Prostate gland (tissue), 2 donors: ENCODE measurements at regions not wholly inside any gene's neighbourhood (a gene's known extent, or its start where the extent isn't known, plus 50 kb on each side); places are given as distances from the start of the nearest gene placed in this dataset.

Experiments
- CTCF ChIP-seq, 4 experiments: fragments of 200-600 bp in 2 of 4; fragments of 450-650 bp in 2 of 4; sonication (generic) in 2 of 4; IDR thresholded peaks; 1 replicate in 3 of 4; 2 replicates in 1 of 4; pipeline ENCODE4 v1.5.1; 2016 to 2019; ENCODE audit warnings: antibody characterized with exemption in 4 of 4, mild to moderate bottlenecking in 2 of 4, moderate library complexity in 2 of 4
- POLR2A ChIP-seq: fragments of 450-650 bp; IDR thresholded peaks from one replicate; pipeline ENCODE4 v1.6.1; 2016; ENCODE audit warnings: antibody characterized with exemption, mild to moderate bottlenecking
- POLR2AphosphoS5 ChIP-seq: sonication (generic); formaldehyde crosslinking; IDR thresholded peaks from one replicate; pipeline ENCODE4 v1.6.1; 2017; ENCODE audit warnings: antibody characterized with exemption

GRCh38 chr4:188466001-188466400, 326.8 kb downstream of the TRIML1 start:
- no peak for TF ChIP-seq CTCF (IDR thresholded peaks at IDR 0.05)
- TF ChIP-seq POLR2A, result no peak
- no peak for TF ChIP-seq POLR2AphosphoS5
